Heart left ventricle (tissue), 16 donors: ENCODE measurements at regions not wholly inside any gene's neighbourhood (a gene's known extent, or its start where the extent isn't known, plus 50 kb on each side); places are given as distances from the start of the nearest gene placed in this dataset.

Experiments
- ATAC-seq, 4 donors: fragments of 200-7000 bp; cut with Tn5 transposase; one replicate each; pipeline ENCODE4 v1.9.1; 2020 to 2022; ENCODE audit warnings: moderate library complexity in 4 of 4, mild to moderate bottlenecking in 3 of 4, moderate number of reproducible peaks in 1 of 4
- DNase-seq, 5 donors: peaks; one replicate each; pipeline ENCODE4 v3.0.0-alpha.2; 2020
- H3K27ac ChIP-seq, 12 donors: fragments of 200-600 bp; sonication (generic) in 4 of 12; one replicate each; pipeline versions ENCODE4 v1.5.0 to v1.8.0; 2016 to 2022; ENCODE audit warnings: mild to moderate bottlenecking in 2 of 12
- H3K27me3 ChIP-seq, 9 donors: fragments of 200-600 bp; sonication (generic) in 2 of 9; one replicate each; pipeline versions ENCODE4 v1.5.1 to v1.8.0; 2016 to 2022; ENCODE audit warnings: mild to moderate bottlenecking in 3 of 9
- H3K36me3 ChIP-seq, 9 donors: fragments of 200-600 bp; sonication (generic) in 2 of 9; one replicate each; pipeline versions ENCODE4 v1.5.0 to v1.8.0; 2018 to 2022; ENCODE audit warnings: mild to moderate bottlenecking in 2 of 9
- H3K4me1 ChIP-seq, 12 donors: fragments of 200-600 bp; sonication (generic) in 4 of 12; one replicate each; pipeline versions ENCODE4 v1.5.0 to v1.8.0; 2016 to 2022; ENCODE audit warnings: mild to moderate bottlenecking in 3 of 12
- H3K4me3 ChIP-seq, 12 donors: fragments of 200-600 bp; sonication (generic) in 4 of 12; one replicate each; pipeline versions ENCODE4 v1.5.0 to v1.8.0; 2017 to 2022; ENCODE audit warnings: mild to moderate bottlenecking in 9 of 12, moderate library complexity in 4 of 12
- H3K9me3 ChIP-seq, 12 donors: fragments of 200-600 bp; sonication (generic) in 4 of 12; one replicate each; pipeline versions ENCODE4 v1.5.0 to v1.8.0; 2016 to 2022; ENCODE audit warnings: mild to moderate bottlenecking in 1 of 12
- CTCF ChIP-seq, 12 donors: fragments of 200-600 bp; sonication (generic) in 4 of 12; IDR thresholded peaks; one replicate each; pipeline versions ENCODE4 v1.5.0 to v1.8.0; 2018 to 2022; ENCODE audit warnings: antibody characterized with exemption in 12 of 12, mild to moderate bottlenecking in 5 of 12
- POLR2A ChIP-seq, 2 donors: fragments of 450-650 bp; IDR thresholded peaks; one replicate each; pipeline ENCODE4 v1.6.1; 2017; ENCODE audit warnings: antibody characterized with exemption in 2 of 2, mild to moderate bottlenecking in 2 of 2, moderate library complexity in 2 of 2
- WGBS, 4 donors: extraction: QIAGEN DNeasy Blood & Tissue Kit in 2 of 4; methylation state at CpG; one replicate each; pipeline versions ENCODE4 v1.1.5 to v1.1.7; 2013 to 2018; 5-methylcytosine and 5-hydroxymethylcytosine counted together
- intact Hi-C, 10 donors: fragments of 100-400 bp; cut with DNase I; formaldehyde crosslinking; loops; one replicate each; pipeline versions ENCODE4 v1.11.1 to v1.14.2; 2022
- donor health status: ischemic (EF 13 %, LVEDD 7.1; RV severe dilation, severe dysfunction).
- donor health status: healthy with polysubstance abuse.
- donor health status: DM: no; HTN: yes; CAD: no.
- donor health status: DM: no; HTN: no; CAD: no.
- donor health status: ischemic (EF 25% LVEDD 6.9; RV normal size, moderate dysfunction).
- donor health status: ischemic (EF 25% LVEDD 5.7; RV mildly dilated, moderate dysfunction).
- donor health status: healthy.
- donor health status: DM: yes; HTN: yes; CAD: no.
- donor health status: ischemic (EF 35%, LVEDD 5.7; RV mildly dilated, moderate dysfunction).
- donor health status: nonischemic (EF 11% LVEDD 7.7; RV severe dilation, severe dysfunction).
- donor health status: DM: yes; HTN: yes; CAD: no.
- donor health status: PGD.
- donor health status: ischemic (EF 29% LVEDD 5.4; RV normal size, mild dysfunction).
- donor health status: nonischemic (EF 23%, LVEDD 6.1; RV moderate dilation, normal function).

- Histone ChIP-seq H3K4me3 (no peak overlapping the region), H3K9me3 (no peaks in the 10 kb centered on the region), H3K4me1 (no peaks in the 10 kb centered on the region), H3K27ac (no peak overlapping the region), H3K27me3 (no peaks in the 10 kb centered on the region), H3K36me3 (no peaks in the 10 kb centered on the region)
- TF ChIP-seq CTCF (IDR thresholded peaks at IDR 0.05) (no peak), POLR2A (IDR thresholded peaks at IDR 0.05) (no peak)
- no peak for DNase-seq
- ATAC-seq, result no peak
- intact Hi-C loops, result no loop called here
Observed at GRCh38 chr10:121199081-121199480, 347.9 kb downstream of the WDR11 start.

- no peak for TF ChIP-seq POLR2A (IDR thresholded peaks at IDR 0.05)
- no peak for TF ChIP-seq CTCF (IDR thresholded peaks at IDR 0.05)
- 77 to 88% (median 79%) methylated on average over 2 of the region's 2 CpGs for WGBS, 4 donors
- H3K36me3 ChIP-seq, result no peaks in the 10 kb centered on the region
- intact Hi-C loops, result no loop called here
- DNase-seq, result no peak
- no peaks in the 10 kb centered on the region for H3K27me3 ChIP-seq
- no peaks in the 10 kb centered on the region for H3K4me1 ChIP-seq
- no peaks in the 10 kb centered on the region for H3K9me3 ChIP-seq
- no peak for ATAC-seq
- H3K27ac ChIP-seq, result no peak overlapping the region
- no peak overlapping the region for H3K4me3 ChIP-seq
Observed at GRCh38 chr10:121205625-121206024, 354.5 kb downstream of the WDR11 start.

- DNase-seq (no peak), ATAC-seq (no peak)
- WGBS, 4 donors, result 70 to 80% (median 79%) methylated on average over 2 of the region's 2 CpGs
- H3K27me3 ChIP-seq, result no peaks in the 10 kb centered on the region
- TF ChIP-seq POLR2A (IDR thresholded peaks at IDR 0.05) (no peak), CTCF (IDR thresholded peaks at IDR 0.05) (no peak)
- no peaks in the 10 kb centered on the region for H3K36me3 ChIP-seq
- intact Hi-C loops, result no loop called here
- H3K4me3 ChIP-seq, result no peak overlapping the region
- no peaks in the 10 kb centered on the region for H3K9me3 ChIP-seq
- H3K4me1 ChIP-seq, result no peaks in the 10 kb centered on the region
- H3K27ac ChIP-seq, result no peak overlapping the region
Observed at GRCh38 chr10:121211446-121211845, 360.3 kb downstream of the WDR11 start.

GRCh38 chr10:121213437-121213836 lies 362.3 kb downstream of the WDR11 start:
- Histone ChIP-seq H3K27ac (no peak overlapping the region), H3K4me3 (no peak overlapping the region), H3K27me3 (peaks cover 0 to 12% (median 0%) of the 10 kb centered on the region in 9 donors), H3K4me1 (peaks cover 0 to 4% (median 0%) of the 10 kb centered on the region in 12 donors), H3K9me3 (no peaks in the 10 kb centered on the region), H3K36me3 (no peaks in the 10 kb centered on the region)
- intact Hi-C loops, result no loop called here
- DNase-seq, result no peak
- TF ChIP-seq CTCF (IDR thresholded peaks at IDR 0.05), result no peak
- TF ChIP-seq POLR2A (IDR thresholded peaks at IDR 0.05), result no peak
- no peak for ATAC-seq
- WGBS, 4 donors, result 83 to 91% (median 84%) methylated on average over 4 of the region's 4 CpGs
